PC-9 (cell line): ENCODE measurements at regions not wholly inside any gene's neighbourhood (a gene's known extent, or its start where the extent isn't known, plus 50 kb on each side); places are given as distances from the start of the nearest gene placed in this dataset.

Experiments used
- BruUV-seq: library from RNA; stranded (reverse); fragments of 400-500 nt; replicated peaks from 2 replicates; lab custom pipeline; 2021; lab: Mats Ljungman, UMichigan
- CTCF ChIA-PET: fragments of 300-600 bp; sonication (Branson Sonifier 250); formaldehyde crosslinking; loops from one replicate; lab custom pipeline; 2022; ENCODE audit warnings: antibody characterized with exemption; lab: Charles Lee
- POLR2A ChIA-PET: fragments of 300-600 bp; sonication (Branson Sonifier 250); formaldehyde crosslinking; loops from one replicate; lab custom pipeline; 2022; ENCODE audit warnings: antibody characterized with exemption; ENCODE audit not compliant: unreplicated experiment; lab: Charles Lee
- DNase-seq, 2 experiments: peaks; one replicate each; pipeline versions ENCODE4 v3.0.0 to v3.0.0-alpha.2; 2015 to 2022; ENCODE audit warnings: mixed read lengths in 1 of 2
- H2AFZ ChIP-seq: fragments of 200-600 bp; sonication (generic); 2 replicates; pipeline ENCODE4 v1.8.1; 2017; ENCODE audit warnings: antibody characterized with exemption
- H3F3A ChIP-seq: fragments of 200-600 bp; sonication (generic); 2 replicates; pipeline ENCODE4 v1.8.1; 2017; ENCODE audit warnings: antibody characterized with exemption, mild to moderate bottlenecking, low read depth; ENCODE audit not compliant: insufficient read depth
- H3K27ac ChIP-seq: fragments of 200-600 bp; sonication (generic); 2 replicates; pipeline ENCODE4 v1.6.1; 2016; ENCODE audit warnings: mixed run types
- H3K27me3 ChIP-seq: fragments of 200-600 bp; sonication (generic); 2 replicates; pipeline ENCODE4 v1.6.1; 2016; ENCODE audit warnings: low read depth, mixed run types; ENCODE audit not compliant: insufficient read depth
- H3K36me3 ChIP-seq: fragments of 200-600 bp; sonication (generic); 2 replicates; pipeline ENCODE4 v1.6.1; 2016; ENCODE audit warnings: low read depth, mixed run types
- H3K4me1 ChIP-seq: fragments of 200-600 bp; sonication (generic); replicated peaks from 2 replicates; pipeline ENCODE4 v1.6.1; 2016; ENCODE audit warnings: mixed run types; ENCODE audit not compliant: insufficient read depth
- H3K4me2 ChIP-seq: fragments of 200-600 bp; sonication (generic); 2 replicates; pipeline ENCODE4 v1.6.1; 2017; ENCODE audit warnings: mixed run types
- H3K4me3 ChIP-seq: fragments of 200-600 bp; sonication (generic); 2 replicates; pipeline ENCODE4 v1.6.1; 2016; ENCODE audit warnings: mixed run types
- H3K79me2 ChIP-seq: fragments of 200-600 bp; sonication (generic); 2 replicates; pipeline ENCODE4 v1.6.1; 2017; ENCODE audit warnings: low read depth, mixed run types
- H3K9me2 ChIP-seq: fragments of 200-600 bp; sonication (generic); 2 replicates; pipeline ENCODE4 v1.8.1; 2017; ENCODE audit warnings: mild to moderate bottlenecking; ENCODE audit not compliant: insufficient read depth
- H3K9me3 ChIP-seq: fragments of 200-600 bp; sonication (generic); 2 replicates; pipeline ENCODE4 v1.8.1; 2016; ENCODE audit warnings: low read depth; ENCODE audit not compliant: insufficient read depth
- H4K20me1 ChIP-seq: fragments of 200-600 bp; sonication (generic); 2 replicates; pipeline ENCODE4 v1.8.1; 2017; ENCODE audit not compliant: insufficient read depth
- EZH2 ChIP-seq: fragments of 200-600 bp; sonication (generic); IDR thresholded peaks from 2 replicates; pipeline ENCODE4 v1.8.0; 2017; ENCODE audit warnings: antibody characterized with exemption, low read depth
- intact Hi-C: fragments of 100-400 bp; cut with micrococcal nuclease; formaldehyde crosslinking; loops from one replicate; pipeline ENCODE4 v1.10.0; 2022; ENCODE audit not compliant: unreplicated experiment
- TF ChIP-seq, protein P1 (sequence below): fragments of 200-600 bp; sonication (generic); conservative IDR thresholded peaks from 2 replicates; pipeline ENCODE4 v1.6.1; 2017; ENCODE audit warnings: mixed run types, antibody characterized with exemption, mild to moderate bottlenecking, moderate library complexity

DNA sequence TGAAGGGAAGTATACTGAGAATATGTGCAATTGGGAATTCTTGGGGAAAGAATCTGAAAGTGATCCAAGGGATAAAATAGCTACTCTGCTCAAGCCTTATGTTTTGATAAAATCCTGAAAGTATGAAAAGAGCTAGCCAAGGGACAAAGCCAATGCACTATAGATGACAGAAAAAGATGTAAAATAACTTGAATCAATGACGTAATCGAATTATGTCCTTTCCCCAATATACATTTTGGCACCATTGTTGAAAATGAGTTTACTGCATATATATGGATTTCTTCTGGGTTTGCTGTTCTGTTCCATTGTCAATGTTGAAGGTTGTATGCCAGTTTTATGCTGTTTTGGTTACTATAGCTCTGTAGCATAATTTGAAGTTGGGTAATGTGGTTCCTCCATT is 407.3 kb downstream of the DCAF12L2 start:
- peaks cover 4% of the 10 kb centered on the region; the same call in 1 of the 2 replicates for H3K9me3 ChIP-seq
- H3K79me2 ChIP-seq = no peaks in the 10 kb centered on the region
- no peak overlapping the region for H2AFZ ChIP-seq
- BruUV-seq = no TSS peak
- H3K27ac ChIP-seq = no peak overlapping the region
- no peak overlapping the region for H3K4me2 ChIP-seq
- no peaks in the 10 kb centered on the region for H3K36me3 ChIP-seq
- CTCF ChIA-PET = no interaction called here
- POLR2A ChIA-PET = no interaction called here
- no peak for TF ChIP-seq EZH2
- TF ChIP-seq, protein P1, sequence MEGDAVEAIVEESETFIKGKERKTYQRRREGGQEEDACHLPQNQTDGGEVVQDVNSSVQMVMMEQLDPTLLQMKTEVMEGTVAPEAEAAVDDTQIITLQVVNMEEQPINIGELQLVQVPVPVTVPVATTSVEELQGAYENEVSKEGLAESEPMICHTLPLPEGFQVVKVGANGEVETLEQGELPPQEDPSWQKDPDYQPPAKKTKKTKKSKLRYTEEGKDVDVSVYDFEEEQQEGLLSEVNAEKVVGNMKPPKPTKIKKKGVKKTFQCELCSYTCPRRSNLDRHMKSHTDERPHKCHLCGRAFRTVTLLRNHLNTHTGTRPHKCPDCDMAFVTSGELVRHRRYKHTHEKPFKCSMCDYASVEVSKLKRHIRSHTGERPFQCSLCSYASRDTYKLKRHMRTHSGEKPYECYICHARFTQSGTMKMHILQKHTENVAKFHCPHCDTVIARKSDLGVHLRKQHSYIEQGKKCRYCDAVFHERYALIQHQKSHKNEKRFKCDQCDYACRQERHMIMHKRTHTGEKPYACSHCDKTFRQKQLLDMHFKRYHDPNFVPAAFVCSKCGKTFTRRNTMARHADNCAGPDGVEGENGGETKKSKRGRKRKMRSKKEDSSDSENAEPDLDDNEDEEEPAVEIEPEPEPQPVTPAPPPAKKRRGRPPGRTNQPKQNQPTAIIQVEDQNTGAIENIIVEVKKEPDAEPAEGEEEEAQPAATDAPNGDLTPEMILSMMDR = no peak
- DNase-seq = no peak
- H3K9me2 ChIP-seq = no peaks in the 10 kb centered on the region
- intact Hi-C loops = no loop called here
- no peaks in the 10 kb centered on the region for H4K20me1 ChIP-seq
- no peak overlapping the region for H3K4me3 ChIP-seq
- no peaks in the 10 kb centered on the region for H3K27me3 ChIP-seq
- no peaks in the 10 kb centered on the region for H3F3A ChIP-seq
- no peaks in the 10 kb centered on the region for H3K4me1 ChIP-seq

DNA sequence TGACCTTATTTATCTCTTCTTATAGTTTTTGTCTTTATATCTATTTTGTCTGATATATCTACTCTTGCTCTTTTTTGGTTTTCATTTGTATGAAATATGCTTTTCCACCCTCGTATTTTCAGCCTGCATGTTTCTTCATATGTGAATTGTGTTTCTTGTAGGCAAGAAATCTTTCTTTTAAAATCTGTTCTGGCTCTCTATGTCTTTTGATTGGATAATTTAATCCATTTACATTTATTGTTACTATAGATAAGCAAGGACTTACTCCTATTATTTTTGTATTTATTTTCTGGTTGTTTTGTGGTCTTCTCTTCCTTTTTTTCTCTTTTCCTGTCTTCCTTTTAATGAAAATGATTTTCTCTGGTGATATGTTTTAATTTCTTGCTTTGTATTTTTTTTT is 403.1 kb downstream of the DCAF12L2 start:
- Histone ChIP-seq H3F3A (no peaks in the 10 kb centered on the region), H3K4me1 (no peaks in the 10 kb centered on the region), H3K4me2 (no peak overlapping the region), H3K27me3 (no peaks in the 10 kb centered on the region), H3K79me2 (no peaks in the 10 kb centered on the region), H2AFZ (no peak overlapping the region), H3K36me3 (no peaks in the 10 kb centered on the region), H3K4me3 (no peak overlapping the region), H3K9me3 (peaks cover 4% of the 10 kb centered on the region; the same call in 1 of the 2 replicates), H3K9me2 (no peaks in the 10 kb centered on the region), H3K27ac (no peak overlapping the region), H4K20me1 (no peaks in the 10 kb centered on the region)
- TF ChIP-seq EZH2 = no peak
- TF ChIP-seq, protein P1 = no peak
- intact Hi-C loops = no loop called here
- ChIA-PET CTCF (no interaction called here), POLR2A (no interaction called here)
- no peak for DNase-seq
- BruUV-seq = no TSS peak

- Histone ChIP-seq H3K27ac (no peak overlapping the region), H3K4me3 (no peak overlapping the region), H3K4me2 (no peak overlapping the region), H3K79me2 (no peaks in the 10 kb centered on the region), H3K9me3 (peaks cover 4% of the 10 kb centered on the region; the same call in 1 of the 2 replicates), H3K27me3 (no peaks in the 10 kb centered on the region), H2AFZ (no peak overlapping the region), H3K9me2 (no peaks in the 10 kb centered on the region), H3K4me1 (no peaks in the 10 kb centered on the region), H3F3A (no peaks in the 10 kb centered on the region), H4K20me1 (no peaks in the 10 kb centered on the region), H3K36me3 (no peaks in the 10 kb centered on the region)
- ChIA-PET POLR2A (no interaction called here), CTCF (no interaction called here)
- no peak for DNase-seq
- no peak for TF ChIP-seq EZH2
- TF ChIP-seq, protein P1 = no peak
- no TSS peak for BruUV-seq
- intact Hi-C loops = no loop called here
These were observed 400.7 kb downstream of the DCAF12L2 start for GRCh38 chrX:125765347-125765746.
